ENCODE measurements at regions not wholly inside any gene's neighbourhood (a gene's known extent, or its start where the extent isn't known, plus 50 kb on each side); places are given as distances from the start of the nearest gene placed in this dataset.

- DNase-seq (ENCODE audit: extremely low read depth in 1 of 11, low read depth in 9 of 11, low spot score in 4 of 11): no peak
Observed at GRCh38 chr7:46156853-46157252, 235.8 kb upstream of the IGFBP3 start.

- DNase-seq (ENCODE audit: extremely low read depth in 1 of 11, low read depth in 9 of 11, low spot score in 4 of 11): no peak
Observed at GRCh38 chr7:46156086-46156485, 235.0 kb upstream of the IGFBP3 start.

- DNase-seq (ENCODE audit: extremely low read depth in 1 of 11, low read depth in 9 of 11, low spot score in 4 of 11): no peak
Observed at GRCh38 chr7:46155367-46155766, 234.3 kb upstream of the IGFBP3 start.

GRCh38 chr7:46153951-46154787 is 233.1 kb upstream of the IGFBP3 start:
- no peak for DNase-seq (ENCODE audit: extremely low read depth in 1 of 11, low read depth in 9 of 11, low spot score in 4 of 11)

- DNase-seq (ENCODE audit: extremely low read depth in 1 of 11, low read depth in 9 of 11, low spot score in 4 of 11): no peak
Observed at GRCh38 chr7:46153583-46153950, 232.5 kb upstream of the IGFBP3 start.

- no peak for DNase-seq (ENCODE audit: extremely low read depth in 1 of 11, low read depth in 9 of 11, low spot score in 4 of 11)
Observed at GRCh38 chr7:46152696-46153095, 231.6 kb upstream of the IGFBP3 start.

- no peak for DNase-seq (ENCODE audit: extremely low read depth in 1 of 11, low read depth in 9 of 11, low spot score in 4 of 11)
Observed at GRCh38 chr7:46150721-46151120, 229.6 kb upstream of the IGFBP3 start.

GRCh38 chr7:46150202-46150601 is 229.1 kb upstream of the IGFBP3 start:
- no peak for DNase-seq (ENCODE audit: extremely low read depth in 1 of 11, low read depth in 9 of 11, low spot score in 4 of 11)

GRCh38 chr7:46147871-46148270 is 226.8 kb upstream of the IGFBP3 start:
- no peak for DNase-seq (ENCODE audit: extremely low read depth in 1 of 11, low read depth in 9 of 11, low spot score in 4 of 11)

GRCh38 chr7:46146454-46147255 is 225.6 kb upstream of the IGFBP3 start:
- DNase-seq (ENCODE audit: extremely low read depth in 1 of 11, low read depth in 9 of 11, low spot score in 4 of 11): no peak

- DNase-seq (ENCODE audit: extremely low read depth in 1 of 11, low read depth in 9 of 11, low spot score in 4 of 11): peak in 5 of 11 donors; percentile 14 to 69 (median 42)
Observed at GRCh38 chr7:46145412-46145811, 224.3 kb upstream of the IGFBP3 start.

GRCh38 chr7:46143949-46144917 is 223.2 kb upstream of the IGFBP3 start:
- DNase-seq (ENCODE audit: extremely low read depth in 1 of 11, low read depth in 9 of 11, low spot score in 4 of 11): no peak

GRCh38 chr7:46143421-46143820 is 222.3 kb upstream of the IGFBP3 start:
- DNase-seq (ENCODE audit: extremely low read depth in 1 of 11, low read depth in 9 of 11, low spot score in 4 of 11): no peak

GRCh38 chr7:46139079-46139478 is 218.0 kb upstream of the IGFBP3 start:
- peak in 1 of 11 donors; percentile 26 for DNase-seq (ENCODE audit: extremely low read depth in 1 of 11, low read depth in 9 of 11, low spot score in 4 of 11)

GRCh38 chr7:46137725-46138124 is 216.7 kb upstream of the IGFBP3 start:
- no peak for DNase-seq (ENCODE audit: extremely low read depth in 1 of 11, low read depth in 9 of 11, low spot score in 4 of 11)

GRCh38 chr7:46135557-46135956 is 214.5 kb upstream of the IGFBP3 start:
- no peak for DNase-seq (ENCODE audit: extremely low read depth in 1 of 11, low read depth in 9 of 11, low spot score in 4 of 11)

GRCh38 chr7:46134795-46135194 is 213.7 kb upstream of the IGFBP3 start:
- no peak for DNase-seq (ENCODE audit: extremely low read depth in 1 of 11, low read depth in 9 of 11, low spot score in 4 of 11)

GRCh38 chr7:46134385-46134784 is 213.3 kb upstream of the IGFBP3 start:
- no peak for DNase-seq (ENCODE audit: extremely low read depth in 1 of 11, low read depth in 9 of 11, low spot score in 4 of 11)

GRCh38 chr7:46133751-46134150 is 212.7 kb upstream of the IGFBP3 start:
- no peak for DNase-seq (ENCODE audit: extremely low read depth in 1 of 11, low read depth in 9 of 11, low spot score in 4 of 11)

All from renal cortex interstitium (tissue), 11 donors.